Central memory CD8-positive, alpha-beta T cell (primary cell): ENCODE measurements at regions not wholly inside any gene's neighbourhood (a gene's known extent, or its start where the extent isn't known, plus 50 kb on each side); places are given as distances from the start of the nearest gene placed in this dataset.
"Not testable (repeated sequence)": the region's sequence is repeated elsewhere in the genome, so short reads cannot be mapped to it uniquely, and the experiment has no call there.

Experiments used
- ATAC-seq: fragments of 150-1000 bp; cut with Tn5 transposase; replicated peaks from 2 replicates; pipeline ENCODE4 v1.10.0; 2022; ENCODE audit warnings: mild to moderate bottlenecking, moderate FRiP score, moderate number of reproducible peaks; ENCODE audit not compliant: poor library complexity, severe bottlenecking; ENCODE audit errors: extremely low read depth
- DNase-seq, 2 donors: peaks; one replicate each; pipeline ENCODE4 v3.0.0; 2021; ENCODE audit warnings: low spot score in 2 of 2
- H3K27ac Mint-ChIP-seq: one replicate; pipeline ENCODE4 v1.8.0; 2022; ENCODE audit warnings: low read depth, mild to moderate bottlenecking, moderate library complexity, mixed read lengths
- H3K27me3 Mint-ChIP-seq: one replicate; pipeline ENCODE4 v1.8.0; 2022; ENCODE audit warnings: mixed read lengths
- H3K36me3 Mint-ChIP-seq: one replicate; pipeline ENCODE4 v1.8.0; 2022; ENCODE audit warnings: mild to moderate bottlenecking, moderate library complexity, mixed read lengths; ENCODE audit not compliant: insufficient read depth
- H3K4me1 Mint-ChIP-seq: one replicate; pipeline ENCODE4 v1.8.0; 2022; ENCODE audit warnings: mixed read lengths
- H3K4me3 Mint-ChIP-seq: one replicate; pipeline ENCODE4 v1.8.0; 2022; ENCODE audit warnings: mild to moderate bottlenecking, moderate library complexity, mixed read lengths
- H3K9me3 Mint-ChIP-seq: one replicate; pipeline ENCODE4 v1.8.0; 2022; ENCODE audit warnings: mixed read lengths

- H3K9me3 Mint-ChIP-seq, result peaks cover 7% of the 10 kb centered on the region
- H3K27me3 Mint-ChIP-seq, result peaks cover 36% of the 10 kb centered on the region
- H3K36me3 Mint-ChIP-seq, result no peaks in the 10 kb centered on the region
- no peak overlapping the region for H3K27ac Mint-ChIP-seq
- no peak overlapping the region for H3K4me3 Mint-ChIP-seq
- DNase-seq (no peak), ATAC-seq (no peak)
- no peaks in the 10 kb centered on the region for H3K4me1 Mint-ChIP-seq
These were observed 87.1 kb upstream of the PAXBP1 start for GRCh38 chr21:32858628-32859027.

GRCh38 chr21:32860399-32860798 lies 88.8 kb upstream of the PAXBP1 start:
- Mint-ChIP-seq H3K27me3 (peaks cover 35% of the 10 kb centered on the region), H3K27ac (no peak overlapping the region), H3K4me3 (no peak overlapping the region), H3K4me1 (no peaks in the 10 kb centered on the region), H3K36me3 (no peaks in the 10 kb centered on the region), H3K9me3 (peaks cover 7% of the 10 kb centered on the region)
- DNase-seq, result no peak
- no peak for ATAC-seq

- Mint-ChIP-seq H3K4me1 (no peaks in the 10 kb centered on the region), H3K9me3 (peaks cover 6% of the 10 kb centered on the region), H3K27me3 (peaks cover 35% of the 10 kb centered on the region), H3K36me3 (no peaks in the 10 kb centered on the region), H3K4me3 (no peak overlapping the region), H3K27ac (no peak overlapping the region)
- DNase-seq (no peak), ATAC-seq (no peak)
These were observed 90.3 kb upstream of the PAXBP1 start for GRCh38 chr21:32861866-32862265.

GRCh38 chr21:32867597-32867996 lies 96.0 kb upstream of the PAXBP1 start:
- Mint-ChIP-seq H3K27me3 (peaks cover 44% of the 10 kb centered on the region), H3K4me3 (no peak overlapping the region), H3K27ac (no peak overlapping the region), H3K9me3 (no peaks in the 10 kb centered on the region), H3K4me1 (no peaks in the 10 kb centered on the region), H3K36me3 (no peaks in the 10 kb centered on the region)
- DNase-seq (no peak), ATAC-seq (no peak)

GRCh38 chr21:32868631-32869454 lies 97.3 kb upstream of the PAXBP1 start:
- no peak overlapping the region for H3K4me3 Mint-ChIP-seq
- no peaks in the 10 kb centered on the region for H3K36me3 Mint-ChIP-seq
- DNase-seq (no peak), ATAC-seq (no peak)
- H3K27me3 Mint-ChIP-seq, result peaks cover 32% of the 10 kb centered on the region
- H3K27ac Mint-ChIP-seq, result no peak overlapping the region
- H3K9me3 Mint-ChIP-seq, result no peaks in the 10 kb centered on the region
- no peaks in the 10 kb centered on the region for H3K4me1 Mint-ChIP-seq

GRCh38 chr21:32869459-32869858 lies 97.9 kb upstream of the PAXBP1 start:
- H3K36me3 Mint-ChIP-seq, result no peaks in the 10 kb centered on the region
- H3K9me3 Mint-ChIP-seq, result no peaks in the 10 kb centered on the region
- H3K4me1 Mint-ChIP-seq, result no peaks in the 10 kb centered on the region
- H3K27me3 Mint-ChIP-seq, result peaks cover 34% of the 10 kb centered on the region
- no peak overlapping the region for H3K27ac Mint-ChIP-seq
- ATAC-seq (no peak), DNase-seq (no peak)
- H3K4me3 Mint-ChIP-seq, result no peak overlapping the region

- Mint-ChIP-seq H3K27me3 (peaks cover 28% of the 10 kb centered on the region), H3K36me3 (no peaks in the 10 kb centered on the region), H3K27ac (no peak overlapping the region), H3K4me1 (no peaks in the 10 kb centered on the region), H3K9me3 (no peaks in the 10 kb centered on the region), H3K4me3 (no peak overlapping the region)
- no peak for DNase-seq
- ATAC-seq, result no peak
These were observed 104.9 kb upstream of the PAXBP1 start for GRCh38 chr21:32876426-32876825.

GRCh38 chr21:32877888-32878287 lies 106.3 kb upstream of the PAXBP1 start:
- not testable (repeated sequence) for H3K4me1 Mint-ChIP-seq, H3K27ac Mint-ChIP-seq, ATAC-seq, H3K9me3 Mint-ChIP-seq, DNase-seq, H3K36me3 Mint-ChIP-seq, H3K4me3 Mint-ChIP-seq
- peaks cover 28% of the 10 kb centered on the region for H3K27me3 Mint-ChIP-seq

- no peaks in the 10 kb centered on the region for H3K4me1 Mint-ChIP-seq
- no peak for DNase-seq
- H3K27me3 Mint-ChIP-seq, result peaks cover 28% of the 10 kb centered on the region
- H3K9me3 Mint-ChIP-seq, result no peaks in the 10 kb centered on the region
- H3K36me3 Mint-ChIP-seq, result no peaks in the 10 kb centered on the region
- no peak for ATAC-seq
- no peak overlapping the region for H3K4me3 Mint-ChIP-seq
- H3K27ac Mint-ChIP-seq, result no peak overlapping the region
These were observed 107.1 kb upstream of the PAXBP1 start for GRCh38 chr21:32878661-32879060.

- H3K36me3 Mint-ChIP-seq, result no peaks in the 10 kb centered on the region
- no peak overlapping the region for H3K4me3 Mint-ChIP-seq
- peaks cover 10% of the 10 kb centered on the region for H3K4me1 Mint-ChIP-seq
- H3K27ac Mint-ChIP-seq, result no peak overlapping the region
- H3K27me3 Mint-ChIP-seq, result peaks cover 13% of the 10 kb centered on the region
- DNase-seq (no peak), ATAC-seq (no peak)
- no peaks in the 10 kb centered on the region for H3K9me3 Mint-ChIP-seq
These were observed 109.9 kb upstream of the PAXBP1 start for GRCh38 chr21:32881458-32881857.

GRCh38 chr21:32884062-32884461 lies 112.5 kb upstream of the PAXBP1 start:
- ATAC-seq (no peak), DNase-seq (no peak)
- Mint-ChIP-seq H3K36me3 (no peaks in the 10 kb centered on the region), H3K4me3 (no peak overlapping the region), H3K4me1 (peaks cover 18% of the 10 kb centered on the region), H3K27ac (no peak overlapping the region), H3K9me3 (no peaks in the 10 kb centered on the region), H3K27me3 (peaks cover 13% of the 10 kb centered on the region)

- H3K36me3 Mint-ChIP-seq, result no peaks in the 10 kb centered on the region
- DNase-seq, result peak in 1 of 2 donors; percentile 27
- peak overlapping the region; percentile 74 for H3K4me3 Mint-ChIP-seq
- peak; percentile 91 for ATAC-seq
- H3K27me3 Mint-ChIP-seq, result no peaks in the 10 kb centered on the region
- H3K4me1 Mint-ChIP-seq, result peaks cover 18% of the 10 kb centered on the region
- H3K27ac Mint-ChIP-seq, result peak overlapping the region; percentile 39
- no peaks in the 10 kb centered on the region for H3K9me3 Mint-ChIP-seq
These were observed 114.8 kb upstream of the PAXBP1 start for GRCh38 chr21:32886339-32886738.

GRCh38 chr21:32887026-32887425 lies 115.5 kb upstream of the PAXBP1 start:
- H3K4me1 Mint-ChIP-seq, result peaks cover 18% of the 10 kb centered on the region
- peak overlapping the region; percentile 39 for H3K27ac Mint-ChIP-seq
- no peaks in the 10 kb centered on the region for H3K9me3 Mint-ChIP-seq
- no peaks in the 10 kb centered on the region for H3K36me3 Mint-ChIP-seq
- ATAC-seq, result no peak
- H3K27me3 Mint-ChIP-seq, result no peaks in the 10 kb centered on the region
- peak overlapping the region; percentile 74 for H3K4me3 Mint-ChIP-seq
- DNase-seq, result no peak
